GM23338 (cell line): ENCODE measurements at regions not wholly inside any gene's neighbourhood (a gene's known extent, or its start where the extent isn't known, plus 50 kb on each side); places are given as distances from the start of the nearest gene placed in this dataset.

ENCODE experiments used
- ATAC-seq: fragments of 200-7000 bp; cut with Tn5 transposase; 3 replicates; pipeline ENCODE4 v1.9.1; 2020
- DNase-seq: peaks from one replicate; pipeline ENCODE4 v3.0.0-alpha.2; 2015; ENCODE audit warnings: low spot score
- H2AFZ ChIP-seq: fragments of 200-600 bp; sonication (generic); 2 replicates; pipeline ENCODE4 v1.8.0; 2016; ENCODE audit warnings: antibody characterized with exemption, mild to moderate bottlenecking, moderate library complexity
- H3F3A ChIP-seq: fragments of 200-600 bp; sonication (generic); replicated peaks from 2 replicates; pipeline ENCODE4 v1.8.0; 2017; ENCODE audit warnings: antibody characterized with exemption, mixed run types, low read depth
- H3K27ac ChIP-seq: fragments of 200-600 bp; sonication (generic); 2 replicates; pipeline ENCODE4 v1.6.1; 2016; ENCODE audit warnings: low read depth
- H3K27me3 ChIP-seq: fragments of 200-600 bp; sonication (generic); 2 replicates; pipeline ENCODE4 v1.8.0; 2016; ENCODE audit warnings: mild to moderate bottlenecking, mixed run types, moderate library complexity; ENCODE audit not compliant: insufficient read depth
- H3K36me3 ChIP-seq: fragments of 200-600 bp; sonication (generic); 2 replicates; pipeline ENCODE4 v1.8.0; 2016; ENCODE audit warnings: mild to moderate bottlenecking; ENCODE audit not compliant: insufficient read depth
- H3K4me1 ChIP-seq: fragments of 200-600 bp; sonication (generic); 2 replicates; pipeline ENCODE4 v1.8.0; 2016; ENCODE audit warnings: mild to moderate bottlenecking, moderate library complexity; ENCODE audit not compliant: insufficient read depth
- H3K4me2 ChIP-seq: fragments of 200-600 bp; sonication (generic); 2 replicates; pipeline ENCODE4 v1.7.1; 2017; ENCODE audit warnings: mixed run types
- H3K4me3 ChIP-seq: fragments of 200-600 bp; sonication (generic); 2 replicates; pipeline ENCODE4 v1.6.1; 2016; ENCODE audit warnings: mixed run types
- H3K79me2 ChIP-seq: fragments of 200-600 bp; sonication (generic); replicated peaks from 2 replicates; pipeline ENCODE4 v1.8.0; 2017; ENCODE audit warnings: mild to moderate bottlenecking; ENCODE audit not compliant: insufficient read depth
- H3K9me2 ChIP-seq: fragments of 200-600 bp; sonication (generic); 2 replicates; pipeline ENCODE4 v1.8.0; 2017; ENCODE audit not compliant: insufficient read depth
- H4K20me1 ChIP-seq: fragments of 200-600 bp; sonication (generic); replicated peaks from 2 replicates; pipeline ENCODE4 v1.8.0; 2017; ENCODE audit warnings: mild to moderate bottlenecking; ENCODE audit not compliant: insufficient read depth
- H3K27ac Mint-ChIP-seq: 2 replicates; pipeline ENCODE4 v1.8.0; 2020; ENCODE audit warnings: inconsistent platforms, mild to moderate bottlenecking, moderate library complexity, mixed read lengths
- H3K27me3 Mint-ChIP-seq: 3 replicates; pipeline ENCODE4 v1.8.0; 2022; ENCODE audit warnings: low read depth, mild to moderate bottlenecking, moderate library complexity, mixed read lengths, inconsistent platforms; ENCODE audit not compliant: insufficient read depth, poor library complexity
- H3K36me3 Mint-ChIP-seq: 3 replicates; pipeline ENCODE4 v1.8.0; 2021; ENCODE audit warnings: low read depth, mild to moderate bottlenecking, inconsistent platforms, moderate library complexity, mixed read lengths
- H3K4me1 Mint-ChIP-seq: 3 replicates; pipeline ENCODE4 v1.8.0; 2020; ENCODE audit warnings: mild to moderate bottlenecking, inconsistent platforms, mixed read lengths
- H3K4me3 Mint-ChIP-seq: 3 replicates; pipeline ENCODE4 v1.8.0; 2021; ENCODE audit warnings: moderate library complexity, mild to moderate bottlenecking, inconsistent platforms, mixed read lengths
- H3K9me3 Mint-ChIP-seq: 3 replicates; pipeline ENCODE4 v1.8.0; 2020; ENCODE audit warnings: moderate library complexity, mild to moderate bottlenecking, inconsistent platforms, mixed read lengths
- CREB1 ChIP-seq: fragments of 250-450 bp; sonication (Bioruptor Pico); IDR thresholded peaks from 2 replicates; pipeline ENCODE4 v1.5.0; 2020; ENCODE audit warnings: low read depth, mild to moderate bottlenecking, moderate library complexity
- ETS1 ChIP-seq: IDR thresholded peaks from 2 replicates; pipeline ENCODE4 v1.6.1; 2016; ENCODE audit warnings: antibody characterized with exemption
- EZH2 ChIP-seq: fragments of 200-600 bp; sonication (generic); IDR thresholded peaks from one replicate; pipeline ENCODE4 v1.8.0; 2017; ENCODE audit warnings: antibody characterized with exemption, mild to moderate bottlenecking, low read depth; ENCODE audit not compliant: unreplicated experiment
- JUNB ChIP-seq: IDR thresholded peaks from one replicate; pipeline ENCODE4 v1.6.1; 2016; ENCODE audit warnings: antibody characterized with exemption; ENCODE audit not compliant: unreplicated experiment
- POLR2AphosphoS5 ChIP-seq: IDR thresholded peaks from 2 replicates; pipeline ENCODE4 v1.6.1; 2016; ENCODE audit warnings: antibody characterized with exemption, low read depth
- REST ChIP-seq: IDR thresholded peaks from one replicate; pipeline ENCODE4 v1.6.1; 2018; ENCODE audit warnings: antibody characterized with exemption; ENCODE audit not compliant: unreplicated experiment
- STAT1 ChIP-seq: IDR thresholded peaks from one replicate; pipeline ENCODE4 v1.6.1; 2016; ENCODE audit warnings: antibody characterized with exemption; ENCODE audit not compliant: unreplicated experiment
- ZNF331 ChIP-seq: fragments of 250-450 bp; sonication (Bioruptor Pico); IDR thresholded peaks from 2 replicates; pipeline ENCODE4 v1.5.0; 2020; ENCODE audit warnings: low read depth, mild to moderate bottlenecking, moderate library complexity
- ZNF462 ChIP-seq: fragments of 250-450 bp; sonication (Bioruptor Pico); IDR thresholded peaks from 2 replicates; pipeline ENCODE4 v1.5.0; 2020; ENCODE audit warnings: mild to moderate bottlenecking, moderate library complexity

GRCh38 chr15:98213346-98213979 lies 253.0 kb downstream of the ARRDC4 start:
- no peaks in the 10 kb centered on the region for H3K27me3 ChIP-seq
- no peaks in the 10 kb centered on the region for H3K4me1 ChIP-seq
- Mint-ChIP-seq H3K4me3 (no peak overlapping the region), H3K36me3 (no peaks in the 10 kb centered on the region), H3K27ac (no peak overlapping the region), H3K27me3 (peaks cover 1% of the 10 kb centered on the region), H3K9me3 (no peaks in the 10 kb centered on the region), H3K4me1 (no peaks in the 10 kb centered on the region)
- no peak overlapping the region for H3K4me3 ChIP-seq
- H3K79me2 ChIP-seq: no peaks in the 10 kb centered on the region
- no peaks in the 10 kb centered on the region for H4K20me1 ChIP-seq
- H3F3A ChIP-seq: no peaks in the 10 kb centered on the region
- TF ChIP-seq EZH2 (no peak), POLR2AphosphoS5 (no peak), CREB1 (CRISPR knock-in tag) (no peak), ZNF331 (no peak), ETS1 (no peak)
- DNase-seq (no peak), ATAC-seq (no peak)
- no peak overlapping the region for H2AFZ ChIP-seq
- no peak overlapping the region for H3K27ac ChIP-seq
- no peaks in the 10 kb centered on the region for H3K36me3 ChIP-seq
- no peak overlapping the region for H3K4me2 ChIP-seq
- no peaks in the 10 kb centered on the region for H3K9me2 ChIP-seq

- Mint-ChIP-seq H3K4me1 (no peaks in the 10 kb centered on the region), H3K4me3 (no peak overlapping the region), H3K27ac (no peak overlapping the region), H3K27me3 (peaks cover 1% of the 10 kb centered on the region), H3K9me3 (no peaks in the 10 kb centered on the region), H3K36me3 (no peaks in the 10 kb centered on the region)
- no peak overlapping the region for H3K27ac ChIP-seq
- no peaks in the 10 kb centered on the region for H3F3A ChIP-seq
- no peak for DNase-seq
- no peak for ATAC-seq
- H3K4me3 ChIP-seq: no peak overlapping the region
- H3K79me2 ChIP-seq: no peaks in the 10 kb centered on the region
- H3K4me2 ChIP-seq: no peak overlapping the region
- H3K27me3 ChIP-seq: no peaks in the 10 kb centered on the region
- no peaks in the 10 kb centered on the region for H3K4me1 ChIP-seq
- H2AFZ ChIP-seq: 0 out of 2 replicates have a peak overlapping the region, but pooled peaks have one; percentile 59
- H4K20me1 ChIP-seq: no peaks in the 10 kb centered on the region
- H3K9me2 ChIP-seq: 0 out of 2 replicates have a peak, but pooled peaks cover 4% of the 10 kb centered on the region
- no peaks in the 10 kb centered on the region for H3K36me3 ChIP-seq
- TF ChIP-seq JUNB: no peak
- no peak for TF ChIP-seq ZNF462 (CRISPR knock-in tag)
- TF ChIP-seq CREB1 (CRISPR knock-in tag): no peak
- no peak for TF ChIP-seq ZNF331
- no peak for TF ChIP-seq STAT1
- TF ChIP-seq ETS1: no peak
- no peak for TF ChIP-seq EZH2
- no peak for TF ChIP-seq POLR2AphosphoS5
- TF ChIP-seq REST: no peak
Measured at GRCh38 chr15:98216166-98216565, 255.7 kb downstream of the ARRDC4 start.
